HG02973 (cell line): ENCODE measurements at regions not wholly inside any gene's neighbourhood (a gene's known extent, or its start where the extent isn't known, plus 50 kb on each side); places are given as distances from the start of the nearest gene placed in this dataset.
A peak's percentile ranks its signal among the peaks of the same experiment; 100 is the strongest.

ENCODE experiments used
- ATAC-seq: cut with Tn5 transposase; IDR thresholded peaks from one replicate; pipeline ENCODE4 v1.9.1; 2021; ENCODE audit warnings: moderate library complexity; ENCODE audit not compliant: unreplicated experiment

DNA sequence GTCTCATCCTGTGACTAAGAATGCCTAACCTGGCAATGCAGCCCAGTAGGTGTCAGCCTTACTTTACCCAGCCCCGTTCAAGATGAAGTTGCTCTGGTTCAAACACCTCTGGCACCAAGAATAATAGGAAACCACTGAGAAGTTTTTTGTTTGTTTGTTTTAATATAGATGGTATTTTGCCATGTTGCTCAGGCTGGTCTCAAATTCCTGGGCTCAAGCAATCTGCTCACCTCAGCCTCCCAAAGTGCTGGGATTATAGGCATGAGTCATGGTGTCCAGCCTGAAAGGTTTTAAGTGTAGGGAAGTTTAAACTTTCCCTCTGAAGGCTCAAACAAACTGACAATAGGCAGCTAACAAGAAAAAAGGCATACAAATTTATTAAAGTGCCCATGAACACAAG lies 51.2 kb upstream of the ABCC4 start:
- ATAC-seq = no peak

- ATAC-seq = no peak
Measured at GRCh38 chr13:95354156-95354555, 52.9 kb upstream of the ABCC4 start.

GRCh38 chr13:95354680-95355487 lies 53.6 kb upstream of the ABCC4 start:
- ATAC-seq = no peak

GRCh38 chr13:95355494-95355893 lies 54.2 kb upstream of the ABCC4 start:
- ATAC-seq = no peak

- ATAC-seq = no peak
Measured at GRCh38 chr13:95356916-95357315, 55.7 kb upstream of the ABCC4 start.

DNA sequence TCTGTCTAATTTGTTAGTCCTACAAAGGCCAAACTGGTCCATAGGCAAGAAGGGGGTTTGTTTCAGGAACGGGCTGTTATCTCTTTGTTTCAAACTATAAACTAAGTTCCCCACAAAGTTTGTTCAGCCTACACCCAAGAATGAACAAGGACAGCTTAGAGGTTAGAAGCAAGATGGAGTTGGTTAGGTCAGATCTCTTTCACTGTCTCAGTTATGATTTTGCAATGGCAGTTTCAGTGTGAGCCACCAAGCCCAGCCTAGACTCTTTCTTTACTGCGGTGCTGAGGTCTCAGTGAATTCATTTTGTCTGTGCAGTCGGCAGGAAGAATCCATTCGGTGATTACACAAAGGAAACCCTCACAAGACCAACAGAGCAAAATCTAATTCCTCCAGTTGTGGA lies 56.6 kb upstream of the ABCC4 start:
- no peak for ATAC-seq

- ATAC-seq = no peak
Measured at GRCh38 chr13:95360052-95360451, 58.8 kb upstream of the ABCC4 start.

GRCh38 chr13:95360464-95361097 lies 59.3 kb upstream of the ABCC4 start:
- no peak for ATAC-seq

GRCh38 chr13:95361686-95362085 lies 60.4 kb upstream of the ABCC4 start:
- ATAC-seq = no peak

DNA sequence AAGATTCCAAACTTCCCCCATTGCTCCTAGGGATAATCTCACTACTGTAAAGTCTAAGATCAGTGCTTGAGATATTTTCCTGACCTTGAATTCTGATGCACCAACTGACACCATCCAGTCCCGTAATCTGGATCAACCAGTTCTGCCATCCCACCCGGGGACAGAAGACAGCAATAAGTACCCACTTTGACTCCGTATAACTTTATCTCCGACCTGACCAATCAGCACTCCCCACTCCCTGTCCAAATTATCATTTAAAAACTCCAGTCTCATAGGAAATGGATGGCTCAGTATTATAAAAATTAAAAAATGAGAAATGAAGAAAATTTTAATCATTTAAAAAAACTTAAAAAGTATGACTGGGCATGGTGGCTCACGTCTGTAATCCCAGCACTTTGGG lies 61.4 kb upstream of the ABCC4 start:
- ATAC-seq = no peak

GRCh38 chr13:95367309-95367843 lies 66.1 kb upstream of the ABCC4 start:
- ATAC-seq = no peak

DNA sequence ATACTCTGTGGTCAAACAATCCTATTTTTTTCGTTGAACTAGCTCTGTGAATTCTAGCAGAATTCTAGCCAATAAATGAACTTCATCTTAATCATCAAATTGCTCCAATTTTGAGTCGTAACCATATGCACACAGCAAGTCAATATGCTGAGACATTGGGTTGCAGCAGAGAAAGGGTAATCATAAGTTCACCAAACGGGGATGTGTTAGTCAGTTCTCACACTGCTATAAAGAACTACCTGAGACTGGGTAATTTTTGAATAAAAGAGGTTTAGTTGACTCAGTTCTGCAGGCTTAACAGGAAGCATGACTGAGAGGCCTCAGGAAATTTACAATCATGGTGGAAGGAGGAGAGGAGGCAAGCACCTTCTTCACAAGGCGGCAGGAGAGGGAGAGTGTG lies 67.7 kb upstream of the ABCC4 start:
- no peak for ATAC-seq

DNA sequence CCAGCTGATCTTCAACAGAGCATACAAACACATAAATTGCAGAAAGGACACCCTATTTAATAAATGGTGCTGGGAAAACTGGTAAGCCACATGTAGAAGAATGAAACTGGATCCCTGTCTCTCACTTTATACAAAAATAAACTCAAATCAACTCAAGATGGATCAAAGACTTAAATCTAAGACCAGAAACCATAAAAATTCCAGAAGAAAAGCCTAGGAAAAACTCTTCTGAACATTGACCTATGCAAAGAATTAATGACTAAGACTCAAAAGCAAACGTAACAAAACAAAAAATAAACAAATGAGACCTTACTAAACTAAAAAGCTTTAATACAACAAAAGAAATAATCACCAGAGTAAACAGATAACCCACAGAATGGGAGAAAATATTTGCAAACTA lies 74.5 kb upstream of the ABCC4 start:
- ATAC-seq = no peak

DNA sequence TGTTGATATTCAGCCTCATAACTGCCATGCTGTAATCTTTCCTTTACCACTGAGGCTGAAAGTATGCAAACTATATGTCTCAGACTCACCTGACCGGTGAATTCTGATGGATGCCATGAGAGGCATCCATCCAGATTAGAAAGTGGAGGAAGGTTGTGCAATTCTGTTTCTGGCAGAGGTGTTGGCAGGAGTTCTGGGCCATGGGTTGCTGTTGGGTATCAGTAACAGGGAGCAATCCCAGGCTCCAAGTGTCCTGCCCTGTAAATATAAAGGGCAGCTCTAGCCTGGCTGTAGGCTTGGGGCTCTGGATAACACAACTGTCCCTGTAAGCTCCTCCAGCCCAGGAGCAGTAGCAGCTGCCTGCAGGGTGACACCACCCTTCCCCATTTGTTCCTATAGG lies 77.4 kb upstream of the ABCC4 start:
- ATAC-seq = no peak

DNA sequence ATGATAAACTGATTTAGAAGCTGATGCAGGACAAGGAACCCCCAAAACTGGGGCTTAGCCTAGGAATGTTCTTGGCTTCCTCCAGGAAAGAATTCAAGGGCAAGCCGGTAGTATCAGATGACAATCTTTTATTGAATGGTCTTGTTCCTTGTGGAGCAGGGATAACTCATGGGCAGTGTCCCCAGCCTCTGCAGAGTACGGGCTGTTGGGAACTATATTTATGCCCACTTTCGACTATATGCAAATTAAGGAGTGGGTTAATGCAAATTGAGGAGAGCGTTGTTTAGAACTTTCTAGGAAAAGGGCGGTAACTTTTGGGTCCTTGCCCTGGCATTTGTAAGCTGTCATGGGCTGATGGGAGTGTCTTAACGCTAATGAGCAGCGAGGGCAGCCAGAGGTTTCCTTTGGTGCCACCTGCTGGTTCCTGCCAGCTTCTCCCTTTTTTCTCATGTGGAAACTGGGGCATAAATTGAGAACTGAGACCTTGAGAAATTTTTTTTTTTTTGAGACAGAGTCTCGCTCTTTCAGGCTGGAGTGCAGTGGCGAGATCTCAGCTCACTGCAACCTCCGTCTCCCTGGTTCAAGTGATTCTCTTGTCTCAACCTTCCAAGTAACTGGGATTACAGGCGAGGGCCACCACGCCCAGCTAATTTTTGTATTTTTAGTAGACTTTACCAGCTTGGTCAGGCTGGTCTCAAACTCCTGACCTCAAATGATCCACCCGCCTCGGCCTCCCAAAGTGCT lies 79.4 kb upstream of the ABCC4 start:
- ATAC-seq = peak; percentile 89

DNA sequence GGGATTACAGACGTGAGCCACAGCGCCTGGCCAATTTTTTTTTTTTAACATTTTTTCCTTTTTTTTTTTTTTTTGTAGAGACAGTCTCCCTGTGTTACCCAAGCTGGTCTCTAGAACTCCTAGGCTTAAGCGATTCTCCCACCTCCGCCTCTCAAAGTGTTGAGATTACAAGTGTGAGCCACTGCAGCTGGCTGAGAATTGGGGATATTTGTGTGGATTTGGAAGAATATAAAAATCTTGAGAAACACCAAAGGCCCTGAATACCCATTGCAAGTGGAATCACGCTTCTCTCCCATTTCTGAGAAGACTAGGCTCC lies 79.9 kb upstream of the ABCC4 start:
- no peak for ATAC-seq

GRCh38 chr13:95382411-95382810 lies 81.2 kb upstream of the ABCC4 start:
- no peak for ATAC-seq

GRCh38 chr13:95382916-95383315 lies 81.7 kb upstream of the ABCC4 start:
- no peak for ATAC-seq

DNA sequence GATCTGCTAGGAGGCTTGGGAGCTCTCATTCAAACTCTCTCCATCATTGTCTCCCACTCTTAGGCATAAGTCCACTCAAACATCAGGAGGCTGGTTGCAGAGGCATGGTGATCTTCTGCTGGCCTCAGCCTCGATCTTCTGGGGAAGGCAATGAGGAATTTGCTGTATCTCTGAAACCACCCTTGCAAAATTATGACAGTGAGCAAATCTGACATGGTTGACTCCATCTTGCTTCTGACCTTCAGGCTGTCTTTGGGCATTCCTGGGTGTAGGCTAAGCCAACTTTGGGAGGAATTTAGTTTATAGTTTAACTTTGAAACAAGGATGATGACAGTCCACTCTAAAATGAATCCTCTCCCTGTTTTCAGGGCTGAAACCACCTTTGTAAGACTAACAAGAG lies 84.1 kb upstream of the ABCC4 start:
- ATAC-seq = no peak

DNA sequence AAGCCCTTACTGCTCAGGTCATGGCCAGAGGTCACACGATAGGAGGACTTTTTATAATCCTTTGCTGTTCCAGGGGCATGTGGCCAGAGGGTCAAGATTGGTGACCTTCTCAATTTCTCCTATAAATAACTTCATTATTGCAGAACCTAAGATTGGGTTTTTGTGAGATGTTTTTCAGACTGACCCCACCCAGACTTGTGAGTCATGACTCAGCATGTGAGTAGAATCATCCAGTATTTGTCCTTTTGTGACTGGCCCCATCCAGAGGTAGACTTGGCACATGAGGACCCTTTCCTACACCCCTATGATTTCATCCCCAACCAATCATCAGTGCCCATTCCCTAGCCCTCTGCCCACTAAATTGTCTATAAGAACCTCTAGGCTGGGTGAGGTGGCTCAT lies 84.5 kb upstream of the ABCC4 start:
- ATAC-seq = no peak

- ATAC-seq = no peak
Measured at GRCh38 chr13:95386370-95386769, 85.1 kb upstream of the ABCC4 start.

GRCh38 chr13:95387733-95388207 lies 86.5 kb upstream of the ABCC4 start:
- no peak for ATAC-seq
